Stimulated activated CD8-positive, alpha-beta memory T cell treated with anti-CD3 and anti-CD28 coated beads, Interleukin-7, amount 100 ng/mL, for 24 hours (primary cell): ENCODE measurements at regions not wholly inside any gene's neighbourhood (a gene's known extent, or its start where the extent isn't known, plus 50 kb on each side); places are given as distances from the start of the nearest gene placed in this dataset.

ENCODE experiments used
- DNase-seq: peaks from one replicate; pipeline ENCODE4 v3.0.0-alpha.2; 2020; ENCODE audit warnings: low read depth

- DNase-seq: no peak
Measured at GRCh38 chr1:201610858-201611257, 71.9 kb downstream of the NAV1 start.

GRCh38 chr1:201612645-201613044 lies 73.7 kb downstream of the NAV1 start:
- DNase-seq: no peak

DNA sequence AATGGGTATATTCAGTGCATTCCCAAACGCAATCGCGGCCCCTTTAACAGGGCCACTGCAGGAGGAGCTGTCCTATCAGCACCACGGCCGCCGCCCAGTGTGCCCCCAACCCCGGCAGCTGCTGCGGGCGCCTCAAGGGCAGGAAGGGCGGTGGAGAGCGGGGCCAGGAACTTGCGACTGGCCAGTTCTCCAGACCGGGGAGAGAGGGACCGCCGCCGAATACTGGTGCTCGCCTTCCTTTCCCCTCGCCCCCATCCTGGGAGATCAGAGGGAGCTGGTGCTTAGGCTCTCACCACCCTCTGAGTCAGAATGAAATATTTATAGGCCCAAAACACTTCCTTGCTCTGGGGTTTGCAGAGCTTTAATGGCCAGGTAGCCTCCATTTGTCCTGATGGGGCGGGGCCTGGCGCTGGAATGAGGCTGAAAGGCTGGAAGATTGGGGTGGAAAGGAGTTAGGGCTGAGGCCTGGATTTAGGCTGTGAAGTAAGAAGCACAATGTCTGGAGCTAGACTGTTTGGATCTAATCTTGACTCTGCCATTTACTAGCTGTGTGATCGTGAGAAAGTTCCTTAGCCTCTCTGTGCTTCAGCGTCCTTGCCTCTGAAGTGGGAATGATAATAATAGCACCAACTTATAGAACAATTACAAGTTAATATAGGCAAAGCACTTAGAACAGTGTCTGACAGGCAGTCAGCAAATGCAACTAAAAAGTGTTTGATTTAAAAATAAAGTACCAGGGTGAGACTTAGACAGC lies 75.5 kb downstream of the NAV1 start:
- no peak for DNase-seq

DNA sequence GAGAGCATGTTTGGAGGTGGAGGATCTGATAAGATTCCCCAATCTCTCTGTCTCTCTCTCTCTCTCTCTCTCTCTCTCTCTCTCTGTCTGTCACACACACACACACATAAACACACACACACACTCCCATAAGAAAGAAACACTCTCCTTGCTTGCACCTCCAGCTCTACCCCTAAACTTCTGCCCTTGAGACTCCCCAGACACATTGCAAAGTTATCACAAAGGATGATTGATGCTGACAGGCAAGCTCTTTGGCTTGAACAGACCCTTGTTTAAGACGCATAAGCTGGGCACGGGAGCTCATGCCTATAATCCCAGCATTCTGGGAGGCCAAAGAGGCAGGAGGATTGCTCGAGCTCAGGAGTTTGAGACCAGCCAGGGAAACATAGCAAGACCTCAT lies 78.2 kb downstream of the NAV1 start:
- DNase-seq: no peak

GRCh38 chr1:201618389-201618788 lies 79.5 kb downstream of the NAV1 start:
- DNase-seq: no peak

DNA sequence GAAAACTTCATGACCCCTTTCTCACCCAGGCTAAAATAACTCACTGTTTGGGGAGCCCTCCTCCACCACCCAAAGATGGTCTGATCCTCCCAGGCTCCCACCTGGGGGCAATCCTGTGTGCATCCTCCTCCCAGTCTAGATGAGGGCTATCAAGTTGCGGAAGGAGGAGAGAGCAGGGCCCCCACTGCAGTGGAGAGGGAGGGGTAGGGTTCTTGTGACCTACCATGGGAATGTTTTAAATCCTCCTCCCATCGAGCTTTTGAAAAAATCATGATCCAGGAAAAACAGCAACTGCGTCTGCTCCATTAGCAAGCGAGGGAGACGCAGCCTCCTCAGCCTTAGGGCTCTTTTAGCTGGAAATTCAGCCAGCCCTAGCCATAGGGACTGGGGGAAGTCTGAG lies 80.0 kb downstream of the NAV1 start:
- no peak for DNase-seq

DNA sequence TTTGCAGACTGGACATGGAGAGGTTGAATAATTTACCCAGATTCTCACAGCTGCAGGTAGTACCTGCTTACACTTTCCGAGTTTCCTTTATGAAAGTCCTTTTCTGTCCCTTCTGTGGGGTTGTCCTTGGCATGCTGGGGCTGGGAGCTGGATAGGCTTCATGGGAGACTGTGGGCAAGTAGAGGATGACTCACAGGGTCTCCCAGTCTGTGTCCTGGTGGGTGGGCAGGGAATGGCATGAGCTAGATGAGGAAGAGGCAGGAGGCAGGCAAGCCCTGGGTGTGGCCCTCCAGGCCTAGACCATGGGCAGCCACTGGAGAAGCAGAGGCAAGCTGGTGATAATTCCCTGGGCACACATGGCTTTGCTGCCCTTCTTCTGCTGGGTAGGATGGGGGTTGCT lies 80.6 kb downstream of the NAV1 start:
- DNase-seq: no peak

- no peak for DNase-seq
Measured at GRCh38 chr1:201622353-201622752, 83.4 kb downstream of the NAV1 start.

DNA sequence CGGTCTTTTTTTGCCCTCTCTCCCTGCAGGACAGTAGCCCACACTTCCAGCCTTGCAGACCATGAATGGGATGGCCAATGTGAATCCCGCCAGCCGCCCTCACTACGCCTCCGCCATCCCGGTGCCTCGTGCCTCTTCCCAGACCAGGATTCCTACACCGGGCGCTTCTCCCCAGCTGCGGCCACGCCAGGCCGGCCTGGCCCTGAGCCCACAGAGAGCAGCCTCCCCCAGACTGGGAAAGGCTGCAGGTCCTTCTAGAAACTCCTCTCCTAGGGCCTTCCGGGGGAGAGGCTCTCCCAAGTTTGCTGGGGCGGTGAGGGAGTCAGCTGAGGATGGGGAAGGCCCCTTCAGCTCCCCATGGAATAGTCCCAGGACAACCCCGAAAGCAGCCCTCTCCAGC lies 83.9 kb downstream of the NAV1 start:
- DNase-seq: no peak

DNA sequence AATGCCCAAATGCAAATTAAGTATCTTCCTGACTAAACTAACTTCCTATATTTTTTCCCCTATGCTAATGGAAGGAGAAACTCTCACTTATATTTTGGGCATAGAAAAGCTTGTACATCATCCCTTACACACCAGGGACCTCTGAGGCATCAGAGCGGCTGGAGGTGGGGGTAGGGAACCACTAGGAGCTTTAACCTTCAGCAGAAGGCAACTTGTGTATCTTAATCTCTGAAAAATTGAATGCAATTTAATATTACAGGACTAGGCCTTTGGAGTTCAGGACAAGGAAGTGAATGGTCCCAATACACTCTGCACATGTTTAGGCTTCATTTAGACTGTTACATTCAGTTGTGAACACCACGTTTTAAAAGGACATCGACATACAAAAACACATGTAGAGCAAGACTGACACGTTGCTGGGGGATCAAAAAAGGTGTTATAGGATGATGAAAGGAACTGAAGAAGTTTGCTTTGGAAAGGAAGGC lies 85.9 kb downstream of the NAV1 start:
- no peak for DNase-seq

DNA sequence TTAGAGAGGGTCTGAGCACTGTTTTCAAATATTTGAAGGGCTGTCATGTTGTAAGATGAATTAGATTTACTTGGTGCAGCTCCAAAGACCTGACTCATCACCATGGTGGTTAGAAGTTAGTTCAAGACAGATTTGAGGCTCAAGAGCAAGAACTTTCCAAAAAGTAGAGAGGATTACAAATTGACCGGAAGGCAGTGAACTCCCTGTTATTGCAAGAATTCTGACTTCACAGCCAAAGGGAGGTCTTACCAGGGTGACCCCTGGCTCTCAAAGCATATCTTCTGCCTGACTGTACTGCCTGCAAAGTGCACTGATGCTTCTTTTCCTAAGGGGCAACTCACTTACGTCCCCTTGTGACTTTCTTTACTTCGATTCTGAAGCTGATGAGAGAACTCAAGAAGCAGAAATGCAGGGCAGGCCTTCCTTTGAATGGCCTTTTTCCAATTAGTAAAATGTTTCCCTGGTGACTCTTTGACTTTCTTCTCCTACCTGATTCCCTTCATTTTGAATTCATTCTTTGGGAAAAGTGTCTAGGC lies 86.4 kb downstream of the NAV1 start:
- DNase-seq: no peak

GRCh38 chr1:201625851-201626251 lies 86.9 kb downstream of the NAV1 start:
- no peak for DNase-seq

GRCh38 chr1:201626629-201627275 lies 87.8 kb downstream of the NAV1 start:
- no peak for DNase-seq

DNA sequence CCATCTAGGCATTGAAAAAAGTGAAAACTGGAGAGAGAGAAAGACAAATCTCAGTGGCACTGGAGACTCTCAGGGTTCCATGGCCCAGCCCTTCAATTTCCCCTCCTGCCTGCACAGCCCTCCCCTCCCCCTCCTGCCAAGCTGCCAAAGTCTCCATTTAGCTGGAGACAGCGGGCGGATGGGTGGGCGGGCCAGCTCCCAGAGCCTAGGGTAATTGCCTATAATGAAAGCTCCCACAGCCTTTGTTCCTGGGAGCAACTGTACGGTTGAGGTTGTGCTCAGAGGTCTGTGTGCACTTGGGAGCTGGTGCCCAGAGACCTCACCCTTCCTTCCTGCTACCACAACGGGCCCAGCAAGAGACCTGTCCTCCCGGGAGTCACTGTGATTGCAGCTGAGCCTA lies 89.6 kb downstream of the NAV1 start:
- DNase-seq: no peak

DNA sequence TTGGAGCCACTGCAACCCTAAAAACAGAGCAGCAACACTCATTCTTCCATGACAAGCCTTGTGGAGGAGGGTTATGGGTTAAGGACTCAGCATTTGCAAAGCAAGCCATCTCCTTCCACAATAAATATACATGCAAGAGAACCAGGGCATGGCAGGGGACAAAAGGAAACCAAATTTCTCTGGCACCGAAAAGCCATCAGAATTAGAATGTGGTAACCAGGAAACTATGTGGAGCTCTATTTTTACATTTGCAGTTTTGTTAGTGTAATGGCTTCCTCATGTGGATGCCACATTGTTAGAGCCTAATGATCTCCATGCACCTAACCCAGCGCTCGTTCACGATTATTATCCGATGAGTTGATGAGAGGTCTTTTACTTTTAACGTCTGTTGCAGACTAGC lies 91.7 kb downstream of the NAV1 start:
- DNase-seq: no peak

DNA sequence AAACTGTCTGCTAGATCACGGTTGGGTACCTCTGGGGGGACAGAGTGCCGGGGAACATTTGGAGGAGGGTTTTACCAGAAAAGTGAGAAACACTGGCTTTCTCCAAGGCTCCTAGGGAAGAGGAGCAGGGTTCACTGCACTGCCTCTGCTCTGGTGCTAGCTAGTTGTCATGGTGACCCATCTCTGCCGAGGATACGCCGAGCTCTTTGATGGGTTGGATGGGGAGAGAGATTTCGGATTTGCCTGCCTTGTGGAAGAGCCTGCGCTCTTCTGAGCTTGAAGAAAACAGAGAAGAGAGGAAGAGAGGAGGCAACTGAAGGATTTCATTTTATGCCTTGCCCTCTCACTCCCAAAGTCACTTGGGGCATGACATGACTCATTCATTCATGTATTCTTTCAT lies 92.1 kb downstream of the NAV1 start:
- no peak for DNase-seq

DNA sequence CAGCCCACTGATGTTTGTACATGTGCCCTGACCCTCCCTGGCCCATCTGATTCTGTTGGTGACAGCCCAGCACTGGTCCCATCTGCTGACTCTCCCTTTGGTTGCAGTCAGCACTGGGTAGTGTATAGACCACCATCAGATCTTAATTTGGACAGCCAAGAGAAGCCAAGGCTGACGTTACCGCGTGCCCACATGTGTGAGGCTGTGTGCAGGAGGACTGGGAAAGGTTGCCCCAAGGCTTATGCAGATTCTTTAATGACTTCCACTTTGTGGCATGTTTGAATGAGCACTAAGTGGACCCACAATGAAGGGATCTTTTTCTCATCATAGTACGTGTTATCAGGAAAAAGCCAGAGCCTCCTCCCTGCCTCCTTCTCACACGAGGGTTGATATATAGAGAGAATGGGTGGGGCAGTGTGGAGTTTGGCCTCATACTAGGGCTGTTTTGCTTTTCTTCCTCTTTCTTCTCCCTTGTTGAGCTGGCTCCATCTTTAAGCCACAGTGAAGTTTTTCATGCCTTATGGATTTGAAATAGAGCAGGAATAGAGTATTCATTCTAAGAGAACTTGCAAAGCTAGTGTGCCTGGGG lies 93.5 kb downstream of the NAV1 start:
- no peak for DNase-seq

DNA sequence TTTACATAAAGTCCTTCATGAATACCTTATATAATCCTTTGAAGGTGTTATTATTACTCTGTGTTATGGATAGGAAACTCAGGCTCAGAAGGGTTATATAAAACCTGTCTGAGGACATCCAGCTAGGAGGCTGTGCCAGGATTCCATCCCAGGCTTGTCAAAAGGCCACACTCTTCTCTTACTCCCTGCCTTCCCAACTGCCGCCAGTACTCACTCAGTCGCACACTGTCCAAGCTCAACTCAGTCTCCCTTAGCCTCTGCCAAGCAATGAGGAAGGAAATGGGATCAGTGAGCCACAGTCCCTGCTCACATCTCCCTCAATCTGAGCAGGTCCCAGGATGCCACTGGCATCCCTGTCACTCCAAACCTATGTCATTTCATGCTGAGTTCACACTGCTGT lies 94.4 kb downstream of the NAV1 start:
- DNase-seq: no peak

DNA sequence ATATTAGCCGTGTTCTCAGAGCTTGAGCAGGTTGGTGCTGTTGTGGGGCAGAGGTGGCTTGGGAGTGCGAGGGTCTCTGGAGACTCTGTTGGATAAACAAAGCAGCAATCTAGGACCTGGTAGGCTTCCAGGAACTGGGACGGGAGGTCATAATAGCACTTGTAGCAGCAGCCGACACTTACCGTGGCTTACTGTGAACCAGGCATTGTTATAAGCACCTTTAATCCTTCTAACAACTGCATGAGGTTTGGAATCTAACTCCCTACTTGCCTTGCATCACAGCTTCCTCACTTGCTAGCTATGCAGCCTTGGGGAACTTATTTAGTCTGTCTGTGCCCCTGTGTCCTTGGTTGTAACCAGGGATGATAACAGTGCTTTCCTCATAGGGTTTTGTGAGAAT lies 94.9 kb downstream of the NAV1 start:
- DNase-seq: no peak

- DNase-seq: no peak
Measured at GRCh38 chr1:201634261-201634660, 95.3 kb downstream of the NAV1 start.

DNA sequence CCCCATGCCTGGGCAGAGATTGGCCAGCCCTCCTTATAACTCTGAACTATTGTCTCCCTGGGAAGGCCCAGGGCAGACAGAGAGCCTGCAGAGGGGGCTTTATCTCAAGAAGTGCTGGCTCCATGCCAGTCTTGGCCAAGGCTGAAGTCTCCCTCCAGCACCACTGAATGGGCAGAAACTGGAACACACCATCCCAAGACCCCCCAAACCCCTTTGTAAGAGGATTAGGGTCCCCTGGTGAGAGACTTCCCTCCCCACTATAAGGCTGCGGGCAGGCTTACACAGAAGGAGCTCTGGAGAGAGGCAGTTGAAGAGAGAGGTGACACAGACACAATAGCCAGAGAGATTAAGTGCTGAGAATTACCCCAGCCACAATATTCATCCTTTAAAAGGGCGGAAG lies 97.2 kb downstream of the NAV1 start:
- DNase-seq: no peak

GRCh38 chr1:201636510-201636971 lies 97.6 kb downstream of the NAV1 start:
- no peak for DNase-seq
